ENCODE measurements at regions not wholly inside any gene's neighbourhood (a gene's known extent, or its start where the extent isn't known, plus 50 kb on each side); places are given as distances from the start of the nearest gene placed in this dataset.

DNA sequence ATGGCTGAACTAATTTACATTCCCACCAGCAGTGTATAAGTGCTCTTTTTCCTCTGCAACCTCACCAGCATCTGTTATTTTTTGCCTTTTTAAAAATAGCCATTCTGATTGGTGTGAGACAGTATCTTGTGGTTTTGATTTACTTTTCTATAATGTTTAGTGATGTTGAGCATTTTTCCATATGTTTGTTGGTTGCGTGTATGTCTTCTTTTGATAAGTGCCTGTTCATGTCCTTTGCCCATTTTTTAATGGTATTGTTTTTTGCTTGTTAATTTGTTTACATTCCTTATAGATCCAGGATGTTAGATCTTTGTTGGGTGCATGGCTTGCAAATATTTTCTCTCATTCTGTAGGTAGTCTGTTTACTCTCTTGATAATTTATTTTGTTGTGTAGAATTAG, 169.9 kb downstream of the PRL start:
- Mint-ChIP-seq H3K4me1 (peaks cover 17 to 27% of the 10 kb centered on the region in 2 experiments), H3K36me3 (ENCODE audit: insufficient read depth in 1 of 3, low read depth in 3 of 3) (peaks cover 42 to 51% (median 46%) of the 10 kb centered on the region in 3 experiments), H3K4me3 (no peak overlapping the region), H3K27me3 (ENCODE audit: low read depth) (no peaks in the 10 kb centered on the region), H3K9me3 (peaks cover 13 to 18% of the 10 kb centered on the region in 2 experiments), H3K27ac (no peak overlapping the region)
- no peak overlapping the region for H2BK12ac ChIP-seq (ENCODE audit: insufficient read length, low read depth, low read length)
- no peak overlapping the region for H3K4ac ChIP-seq (ENCODE audit: low read depth, low read length)
- H2BK120ac ChIP-seq (ENCODE audit: low read depth, low read length, poor library complexity, severe bottlenecking): no peak overlapping the region
- no peak overlapping the region for H2BK15ac ChIP-seq (ENCODE audit: low read depth, low read length)
- no peak overlapping the region for H3K18ac ChIP-seq (ENCODE audit: insufficient read length, low read depth, low read length)
- no peak overlapping the region for H2BK20ac ChIP-seq (ENCODE audit: low read depth, low read length, poor library complexity, severe bottlenecking)
- H2BK5ac ChIP-seq (ENCODE audit: insufficient read length, low read length): no peak overlapping the region
- no peak overlapping the region for H2AFZ ChIP-seq (ENCODE audit: low read length)
- no peaks in the 10 kb centered on the region for H3K79me2 ChIP-seq (ENCODE audit: insufficient read depth, low read length)
- H3K27ac ChIP-seq (ENCODE audit: insufficient read length, low read depth, low read length): no peak overlapping the region
- no peaks in the 10 kb centered on the region for H3K9me3 ChIP-seq (ENCODE audit: control insufficient read depth, low read depth, low read length)
- H3K27me3 ChIP-seq (ENCODE audit: insufficient read depth, low read length): no peaks in the 10 kb centered on the region
- WGBS (ENCODE audit: extremely low coverage, insufficient read length, low lambda C conversion rate): no CpG with 5 or more reads among the region's 1 CpG
- DNase-seq: no peak
- H3K14ac ChIP-seq (ENCODE audit: insufficient read depth, low read length): no peak overlapping the region
- no peak overlapping the region for H3K23ac ChIP-seq (ENCODE audit: insufficient read length, low read depth, low read length)
- no peak overlapping the region for H3K56ac ChIP-seq (ENCODE audit: insufficient read length, low read depth, low read length)
- H2AK5ac ChIP-seq (ENCODE audit: insufficient read length, low read length): no peak overlapping the region
- no peaks in the 10 kb centered on the region for H3K23me2 ChIP-seq (ENCODE audit: insufficient read length, low read depth, low read length, poor library complexity, severe bottlenecking)
- no peaks in the 10 kb centered on the region for H3K79me1 ChIP-seq (ENCODE audit: insufficient read depth, low read depth, low read length, poor library complexity, severe bottlenecking)
- no peaks in the 10 kb centered on the region for H4K20me1 ChIP-seq (ENCODE audit: control insufficient read depth, insufficient read depth, insufficient read length)
- no peak overlapping the region for H3T11ph ChIP-seq (ENCODE audit: low read length)
- no peak overlapping the region for H3K9ac ChIP-seq (ENCODE audit: extremely low read depth, insufficient read length, low read length)
- TF ChIP-seq, protein P1, sequence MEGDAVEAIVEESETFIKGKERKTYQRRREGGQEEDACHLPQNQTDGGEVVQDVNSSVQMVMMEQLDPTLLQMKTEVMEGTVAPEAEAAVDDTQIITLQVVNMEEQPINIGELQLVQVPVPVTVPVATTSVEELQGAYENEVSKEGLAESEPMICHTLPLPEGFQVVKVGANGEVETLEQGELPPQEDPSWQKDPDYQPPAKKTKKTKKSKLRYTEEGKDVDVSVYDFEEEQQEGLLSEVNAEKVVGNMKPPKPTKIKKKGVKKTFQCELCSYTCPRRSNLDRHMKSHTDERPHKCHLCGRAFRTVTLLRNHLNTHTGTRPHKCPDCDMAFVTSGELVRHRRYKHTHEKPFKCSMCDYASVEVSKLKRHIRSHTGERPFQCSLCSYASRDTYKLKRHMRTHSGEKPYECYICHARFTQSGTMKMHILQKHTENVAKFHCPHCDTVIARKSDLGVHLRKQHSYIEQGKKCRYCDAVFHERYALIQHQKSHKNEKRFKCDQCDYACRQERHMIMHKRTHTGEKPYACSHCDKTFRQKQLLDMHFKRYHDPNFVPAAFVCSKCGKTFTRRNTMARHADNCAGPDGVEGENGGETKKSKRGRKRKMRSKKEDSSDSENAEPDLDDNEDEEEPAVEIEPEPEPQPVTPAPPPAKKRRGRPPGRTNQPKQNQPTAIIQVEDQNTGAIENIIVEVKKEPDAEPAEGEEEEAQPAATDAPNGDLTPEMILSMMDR (conservative IDR thresholded peaks at IDR 0.05): no peak
- peaks cover 4% of the 10 kb centered on the region; the same call in 1 of the 2 replicates for H3K4me1 ChIP-seq (ENCODE audit: insufficient read depth, low read length)
- no peak overlapping the region for H3K4me2 ChIP-seq (ENCODE audit: insufficient read depth, insufficient read length, low read length)
- H4K8ac ChIP-seq (replicated peaks; ENCODE audit: insufficient read length, low read depth, low read length): no peak overlapping the region
- H4K91ac ChIP-seq (ENCODE audit: insufficient read length, low read depth, low read length): no peak overlapping the region
- H4K5ac ChIP-seq (ENCODE audit: insufficient read length, low read depth, low read length): no peak overlapping the region
